Activated CD4-positive, alpha-beta memory T cell treated with anti-CD3 and anti-CD28 coated beads, Interleukin-2, amount 10 ng/mL, durations not matched to agents 7 days and 5 days (primary cell): ENCODE measurements at regions not wholly inside any gene's neighbourhood (a gene's known extent, or its start where the extent isn't known, plus 50 kb on each side); places are given as distances from the start of the nearest gene placed in this dataset.
"Not testable (repeated sequence)": the region's sequence is repeated elsewhere in the genome, so short reads cannot be mapped to it uniquely, and the experiment has no call there.

Experiments
- CTCF ChIA-PET: fragments of 350-600 bp; sonication (Branson Sonifier 250); formaldehyde crosslinking; loops from one replicate; lab custom pipeline; 2021; ENCODE audit warnings: antibody characterized with exemption, inconsistent platforms; lab: Charles Lee
- POLR2A ChIA-PET: fragments of 350-600 bp; sonication (Branson Sonifier 250); formaldehyde crosslinking; loops from one replicate; lab custom pipeline; 2021; ENCODE audit warnings: antibody characterized with exemption; lab: Charles Lee
- DNase-seq: peaks from one replicate; pipeline ENCODE4 v3.0.0-alpha.2; 2020
- H3K27ac Mint-ChIP-seq: one replicate; pipeline ENCODE4 v1.8.0; 2021; ENCODE audit warnings: mild to moderate bottlenecking, mixed read lengths
- H3K27me3 Mint-ChIP-seq: one replicate; pipeline ENCODE4 v1.8.0; 2021; ENCODE audit warnings: mixed read lengths
- H3K36me3 Mint-ChIP-seq: one replicate; pipeline ENCODE4 v1.8.0; 2021; ENCODE audit warnings: low read depth, mixed read lengths
- H3K4me1 Mint-ChIP-seq: one replicate; pipeline ENCODE4 v1.8.0; 2021; ENCODE audit warnings: mixed read lengths
- H3K4me3 Mint-ChIP-seq: one replicate; pipeline ENCODE4 v1.8.0; 2021; ENCODE audit warnings: mild to moderate bottlenecking, mixed read lengths
- H3K9me3 Mint-ChIP-seq: one replicate; pipeline ENCODE4 v1.8.0; 2021; ENCODE audit warnings: mixed read lengths

DNA sequence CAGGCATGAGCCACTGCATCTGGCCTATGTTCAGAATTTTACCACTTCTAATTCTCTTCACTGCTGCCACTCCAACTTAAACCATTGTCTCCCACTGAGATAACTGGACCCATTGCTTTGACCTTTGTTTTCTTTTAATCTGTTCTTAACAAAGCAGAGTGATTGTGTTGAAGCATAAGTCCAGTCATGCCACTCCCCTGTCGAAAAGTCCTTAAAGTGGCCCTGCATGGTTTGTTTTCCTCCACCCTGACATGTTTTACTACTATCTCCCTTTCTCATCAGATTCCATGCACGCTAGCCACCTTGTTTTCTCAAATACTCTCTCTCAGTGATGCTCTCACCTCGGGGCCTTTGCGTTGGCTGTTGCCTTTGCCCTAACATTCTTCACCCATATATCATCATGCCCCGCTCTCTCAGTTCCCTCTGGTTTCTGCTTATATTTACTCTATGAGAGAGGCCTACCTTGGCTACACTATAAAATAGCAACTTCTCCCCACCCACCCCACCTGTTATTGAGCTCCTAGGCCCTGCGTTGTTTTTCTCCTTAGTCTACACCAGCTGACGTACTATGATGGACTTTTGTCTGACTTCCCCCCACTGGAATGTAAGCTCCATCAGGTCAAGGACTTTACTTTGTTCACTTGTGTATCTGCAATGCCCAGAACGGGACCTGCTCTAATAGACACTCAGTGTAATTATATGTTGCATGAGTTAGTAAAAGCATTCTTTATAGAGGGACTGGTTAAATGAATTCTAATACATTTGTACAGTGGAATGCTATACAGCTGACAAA is 75.6 kb upstream of the GARIN1A start:
- H3K27me3 Mint-ChIP-seq, H3K27ac Mint-ChIP-seq, H3K9me3 Mint-ChIP-seq, H3K4me3 Mint-ChIP-seq, CTCF ChIA-PET, DNase-seq, H3K4me1 Mint-ChIP-seq, POLR2A ChIA-PET: not testable (repeated sequence)
- H3K36me3 Mint-ChIP-seq = peaks cover 48% of the 10 kb centered on the region

DNA sequence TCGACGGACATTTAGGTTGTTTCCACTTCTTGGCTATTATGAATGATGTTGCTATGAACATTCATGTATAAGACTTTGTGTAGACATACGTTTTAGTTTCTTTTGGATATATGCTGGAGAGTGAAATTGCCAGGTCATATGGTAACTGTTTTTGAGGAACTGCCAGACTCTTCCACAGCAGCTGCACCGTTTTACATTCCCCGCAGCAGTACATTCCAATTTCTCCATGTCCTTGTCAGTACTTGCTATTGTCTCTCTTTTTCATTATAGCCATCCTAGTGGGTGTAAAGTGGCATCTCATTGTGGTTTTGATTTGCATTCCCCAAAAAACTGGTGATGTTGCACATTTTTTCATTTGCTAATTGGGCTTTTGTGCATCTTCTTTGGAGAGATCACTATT is 73.1 kb upstream of the GARIN1A start:
- H3K27ac Mint-ChIP-seq, H3K4me3 Mint-ChIP-seq, CTCF ChIA-PET, POLR2A ChIA-PET, H3K9me3 Mint-ChIP-seq, DNase-seq, H3K4me1 Mint-ChIP-seq, H3K27me3 Mint-ChIP-seq: not testable (repeated sequence)
- peaks cover 44% of the 10 kb centered on the region for H3K36me3 Mint-ChIP-seq

DNA sequence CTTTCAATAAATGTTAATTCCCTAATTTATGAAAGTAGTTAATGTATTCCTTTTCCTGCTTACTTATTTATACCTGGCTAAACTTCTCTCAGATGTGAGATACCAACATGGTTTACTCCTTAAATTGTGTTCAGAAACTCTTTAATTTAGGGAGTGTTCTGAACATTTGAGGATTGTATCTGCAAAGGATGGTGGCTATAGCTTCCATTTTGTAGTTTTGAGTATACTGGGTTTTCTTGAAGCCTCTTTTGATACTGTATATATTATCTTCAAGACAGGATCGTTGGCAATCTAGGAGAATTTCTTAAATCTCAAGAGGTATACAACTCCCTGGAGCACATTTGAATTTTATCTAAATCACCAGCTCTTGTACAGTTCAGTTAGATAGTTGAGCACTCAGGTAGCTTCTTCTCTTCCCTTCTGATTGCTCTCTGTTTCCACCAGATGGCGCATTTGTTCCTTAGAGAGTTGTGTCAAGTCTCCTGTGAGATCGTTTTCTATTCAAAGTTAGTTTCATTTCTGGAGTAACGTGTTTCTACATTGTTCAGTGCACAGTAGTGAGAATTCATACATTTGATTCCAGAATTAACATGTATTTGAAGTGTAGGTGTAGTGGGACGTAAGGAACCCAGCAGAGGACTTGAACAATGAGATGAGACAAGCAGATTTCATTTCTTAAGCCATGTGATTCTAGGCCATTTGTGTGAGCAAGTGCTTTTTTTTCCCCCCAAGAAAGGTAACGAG is 63.2 kb upstream of the GARIN1A start:
- H3K27me3 Mint-ChIP-seq, H3K9me3 Mint-ChIP-seq, POLR2A ChIA-PET, H3K4me1 Mint-ChIP-seq: not testable (repeated sequence)
- CTCF ChIA-PET = interaction anchor here (0.7 to 1.7 kb wide), 3 partner anchors 57 to 275 kb away, joined by 3 to 12 read pairs (median 3); no protein-coding TSS in a partner anchor
- Mint-ChIP-seq H3K4me3 (peak overlapping the region; percentile 74), H3K36me3 (peaks cover 14% of the 10 kb centered on the region), H3K27ac (peak overlapping the region; percentile 80)
- peak; percentile 38 for DNase-seq

DNA sequence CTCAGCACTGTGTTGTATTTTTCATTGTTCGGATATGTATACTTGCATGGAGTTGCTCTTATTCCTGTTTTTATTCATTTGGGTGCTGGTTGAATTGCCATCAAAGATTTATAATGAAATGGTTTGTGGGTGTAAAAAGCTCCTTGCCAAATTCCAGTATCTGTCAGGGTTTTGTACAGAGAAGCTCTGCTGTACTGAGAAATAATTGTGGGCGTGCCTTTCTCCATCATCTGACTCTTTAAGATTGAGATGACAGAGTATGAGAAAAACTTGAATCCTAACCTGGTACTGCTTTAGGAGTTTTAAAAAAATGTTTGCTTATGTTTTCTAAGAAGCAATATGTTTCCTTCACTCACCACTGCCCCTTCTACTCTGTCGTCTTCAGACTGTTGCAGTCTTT is 58.7 kb upstream of the GARIN1A start:
- H3K4me3 Mint-ChIP-seq, POLR2A ChIA-PET, CTCF ChIA-PET, H3K27me3 Mint-ChIP-seq, H3K4me1 Mint-ChIP-seq, H3K27ac Mint-ChIP-seq, H3K9me3 Mint-ChIP-seq, DNase-seq: not testable (repeated sequence)
- H3K36me3 Mint-ChIP-seq = peaks cover 35% of the 10 kb centered on the region

DNA sequence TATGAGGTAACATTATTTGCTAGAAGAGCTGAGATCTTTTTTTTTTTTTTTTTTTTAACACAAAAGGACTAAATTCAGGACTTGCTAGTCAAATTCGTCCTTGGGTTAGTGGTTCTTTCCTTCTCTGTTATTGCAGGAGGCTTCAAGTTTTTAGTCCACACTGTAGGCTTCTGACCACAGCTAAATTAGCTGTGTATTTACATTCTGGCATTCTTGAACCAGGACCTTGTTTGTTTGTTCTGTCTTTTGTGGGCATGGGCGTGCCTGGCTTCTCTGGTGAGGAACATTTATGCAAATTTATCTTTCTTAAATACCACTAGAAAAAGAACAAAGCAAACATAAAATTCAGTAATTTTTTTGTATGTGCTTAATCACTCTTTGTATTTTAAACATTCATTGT is 57.3 kb upstream of the GARIN1A start:
- POLR2A ChIA-PET, H3K4me3 Mint-ChIP-seq, H3K27ac Mint-ChIP-seq, H3K4me1 Mint-ChIP-seq, H3K27me3 Mint-ChIP-seq, DNase-seq, H3K9me3 Mint-ChIP-seq: not testable (repeated sequence)
- peaks cover 37% of the 10 kb centered on the region for H3K36me3 Mint-ChIP-seq
- CTCF ChIA-PET = interaction anchor here (0.7 to 1.0 kb wide), 2 partner anchors 15 to 245 kb away, joined by 3 to 6 read pairs; no protein-coding TSS in a partner anchor

DNA sequence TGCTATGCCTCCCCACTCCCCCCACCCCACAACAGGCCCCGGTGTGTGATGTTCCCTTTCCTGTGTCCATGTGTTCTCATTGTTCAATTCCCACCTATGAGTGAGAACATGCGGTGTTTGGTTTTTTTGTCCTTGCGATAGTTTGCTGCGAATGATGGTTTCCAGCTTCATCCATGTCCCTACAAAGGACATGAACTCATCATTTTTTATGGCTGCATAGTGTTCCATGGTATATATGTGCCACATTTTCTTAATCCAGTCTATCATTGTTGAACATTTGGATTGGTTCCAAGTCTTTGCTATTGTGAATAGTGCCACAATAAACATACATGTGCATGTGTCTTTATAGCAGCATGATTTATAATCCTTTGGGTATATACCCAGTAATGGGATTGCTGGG is 55.3 kb upstream of the GARIN1A start:
- H3K4me3 Mint-ChIP-seq, POLR2A ChIA-PET, DNase-seq, H3K27me3 Mint-ChIP-seq, H3K27ac Mint-ChIP-seq, H3K9me3 Mint-ChIP-seq, H3K4me1 Mint-ChIP-seq: not testable (repeated sequence)
- CTCF ChIA-PET = interaction anchor here (0.6 kb wide), 1 partner anchor 188 kb away, joined by 3 read pairs; no protein-coding TSS in a partner anchor
- peaks cover 39% of the 10 kb centered on the region for H3K36me3 Mint-ChIP-seq
